GM23248 (cell line): ENCODE measurements at regions not wholly inside any gene's neighbourhood (a gene's known extent, or its start where the extent isn't known, plus 50 kb on each side); places are given as distances from the start of the nearest gene placed in this dataset.

Experiments used
- DNase-seq: peaks from one replicate; pipeline ENCODE4 v3.0.0-alpha.2; 2015
- H2AFZ ChIP-seq: fragments of 200-600 bp; sonication (generic); 2 replicates; pipeline ENCODE4 v1.6.1; 2016; ENCODE audit warnings: antibody characterized with exemption
- H3F3A ChIP-seq: fragments of 200-600 bp; sonication (generic); 2 replicates; pipeline ENCODE4 v1.6.1; 2016; ENCODE audit warnings: mild to moderate bottlenecking, antibody characterized with exemption, mixed run types; ENCODE audit not compliant: insufficient read depth
- H3K27ac ChIP-seq: fragments of 200-600 bp; sonication (generic); 2 replicates; pipeline ENCODE4 v1.5.1; 2016; ENCODE audit warnings: mild to moderate bottlenecking
- H3K27me3 ChIP-seq: fragments of 200-600 bp; sonication (generic); replicated peaks from 2 replicates; pipeline ENCODE4 v1.6.1; 2016; ENCODE audit warnings: mild to moderate bottlenecking; ENCODE audit not compliant: insufficient read depth
- H3K36me3 ChIP-seq: fragments of 200-600 bp; sonication (generic); 2 replicates; pipeline ENCODE4 v1.6.1; 2016; ENCODE audit warnings: low read depth, mild to moderate bottlenecking
- H3K4me1 ChIP-seq: fragments of 200-600 bp; sonication (generic); 2 replicates; pipeline ENCODE4 v1.6.1; 2016; ENCODE audit warnings: mild to moderate bottlenecking; ENCODE audit not compliant: insufficient read depth
- H3K4me2 ChIP-seq: fragments of 200-600 bp; sonication (generic); one replicate; pipeline ENCODE4 v1.6.1; 2016; ENCODE audit warnings: mild to moderate bottlenecking; ENCODE audit not compliant: unreplicated experiment
- H3K4me3 ChIP-seq: fragments of 200-600 bp; sonication (generic); 2 replicates; pipeline ENCODE4 v1.5.1; 2016; ENCODE audit warnings: mild to moderate bottlenecking
- H3K79me2 ChIP-seq: fragments of 200-600 bp; sonication (generic); 2 replicates; pipeline ENCODE4 v1.6.1; 2016; ENCODE audit warnings: mild to moderate bottlenecking; ENCODE audit not compliant: insufficient read depth
- H3K9ac ChIP-seq: fragments of 200-600 bp; sonication (generic); 2 replicates; pipeline ENCODE4 v1.6.1; 2016; ENCODE audit warnings: mild to moderate bottlenecking
- H3K9me2 ChIP-seq: fragments of 200-600 bp; sonication (generic); 2 replicates; pipeline ENCODE4 v1.6.1; 2016; ENCODE audit warnings: mixed run types, mild to moderate bottlenecking, moderate library complexity; ENCODE audit not compliant: insufficient read depth
- H3K9me3 ChIP-seq: fragments of 200-600 bp; sonication (generic); one replicate; pipeline ENCODE4 v1.6.1; 2017; ENCODE audit warnings: low read depth
- H4K20me1 ChIP-seq: fragments of 200-600 bp; sonication (generic); 2 replicates; pipeline ENCODE4 v1.6.0; 2016; ENCODE audit not compliant: insufficient read depth
- EZH2 ChIP-seq: fragments of 200-600 bp; sonication (generic); IDR thresholded peaks from 2 replicates; pipeline ENCODE4 v1.6.1; 2018; ENCODE audit warnings: antibody characterized with exemption, mild to moderate bottlenecking; ENCODE audit not compliant: insufficient read depth, poor library complexity, severe bottlenecking
- EZH2phosphoT487 ChIP-seq: fragments of 200-600 bp; sonication (generic); IDR thresholded peaks from 2 replicates; pipeline ENCODE4 v1.6.1; 2018; ENCODE audit warnings: antibody characterized with exemption, moderate library complexity, mild to moderate bottlenecking, low read depth; ENCODE audit not compliant: insufficient read depth
- WGBS, 2 experiments: methylation state at CpG; one replicate each; pipeline ENCODE4 v1.1.6; 2015 to 2017; ENCODE audit warnings: low lambda C conversion rate in 2 of 2, low coverage in 1 of 2; ENCODE audit errors: missing lambda C conversion rate in 2 of 2; 5-methylcytosine and 5-hydroxymethylcytosine counted together
- in situ Hi-C: fragments of 300-500 bp; cut with MboI; formaldehyde crosslinking; loops from 2 replicates; pipeline ENCODE4 v1.15.0; 2020

- H3K4me1 ChIP-seq = no peaks in the 10 kb centered on the region
- in situ Hi-C loops = no loop called here
- no peak overlapping the region for H3K4me3 ChIP-seq
- no peaks in the 10 kb centered on the region for H3K79me2 ChIP-seq
- no peaks in the 10 kb centered on the region for H3K9me2 ChIP-seq
- no peaks in the 10 kb centered on the region for H3K36me3 ChIP-seq
- WGBS, 2 experiments = 24 to 25% methylated on average over 6 of the region's 6 CpGs
- no peak overlapping the region for H3K9ac ChIP-seq
- no peaks in the 10 kb centered on the region for H4K20me1 ChIP-seq
- H3F3A ChIP-seq = no peaks in the 10 kb centered on the region
- H3K9me3 ChIP-seq = no peaks in the 10 kb centered on the region
- no peaks in the 10 kb centered on the region for H3K27me3 ChIP-seq
- H3K4me2 ChIP-seq = no peak overlapping the region
- TF ChIP-seq EZH2phosphoT487 (no peak), EZH2 (no peak)
- H2AFZ ChIP-seq = no peak overlapping the region
- no peak overlapping the region for H3K27ac ChIP-seq
- DNase-seq = no peak
Measured at GRCh38 chr4:132230025-132230424, 919.1 kb upstream of the PCDH10 start.

- H3K4me3 ChIP-seq = no peak overlapping the region
- 3 to 4% methylated on average over 1 of the region's 1 CpG for WGBS, 2 experiments
- H3K79me2 ChIP-seq = no peaks in the 10 kb centered on the region
- H3K9ac ChIP-seq = no peak overlapping the region
- in situ Hi-C loops = no loop called here
- no peak for DNase-seq
- H3K9me3 ChIP-seq = no peaks in the 10 kb centered on the region
- no peak overlapping the region for H2AFZ ChIP-seq
- no peaks in the 10 kb centered on the region for H3K36me3 ChIP-seq
- no peaks in the 10 kb centered on the region for H3K4me1 ChIP-seq
- no peak overlapping the region for H3K27ac ChIP-seq
- no peaks in the 10 kb centered on the region for H3K27me3 ChIP-seq
- no peak overlapping the region for H3K4me2 ChIP-seq
- no peaks in the 10 kb centered on the region for H3K9me2 ChIP-seq
- TF ChIP-seq EZH2phosphoT487 = no peak
- no peak for TF ChIP-seq EZH2
- H3F3A ChIP-seq = no peaks in the 10 kb centered on the region
- H4K20me1 ChIP-seq = no peaks in the 10 kb centered on the region
Measured at GRCh38 chr4:132238697-132239096, 910.4 kb upstream of the PCDH10 start.

GRCh38 chr4:132240081-132240480, 909.0 kb upstream of the PCDH10 start:
- Histone ChIP-seq H3K27me3 (no peaks in the 10 kb centered on the region), H3K27ac (no peak overlapping the region), H2AFZ (no peak overlapping the region), H3K9ac (no peak overlapping the region), H3K4me1 (no peaks in the 10 kb centered on the region), H3K9me2 (no peaks in the 10 kb centered on the region), H4K20me1 (no peaks in the 10 kb centered on the region), H3K4me3 (no peak overlapping the region), H3K4me2 (no peak overlapping the region), H3K36me3 (no peaks in the 10 kb centered on the region), H3K79me2 (no peaks in the 10 kb centered on the region), H3K9me3 (no peaks in the 10 kb centered on the region), H3F3A (no peaks in the 10 kb centered on the region)
- in situ Hi-C loops = no loop called here
- DNase-seq = no peak
- WGBS, 2 experiments = 11 to 15% methylated on average over 4 of the region's 4 CpGs
- no peak for TF ChIP-seq EZH2phosphoT487
- no peak for TF ChIP-seq EZH2

- Histone ChIP-seq H3K9me2 (no peaks in the 10 kb centered on the region), H3K4me2 (no peak overlapping the region), H2AFZ (no peak overlapping the region), H3K27me3 (no peaks in the 10 kb centered on the region), H3K36me3 (no peaks in the 10 kb centered on the region), H3F3A (no peaks in the 10 kb centered on the region), H3K9ac (no peak overlapping the region), H3K4me1 (no peaks in the 10 kb centered on the region), H4K20me1 (no peaks in the 10 kb centered on the region), H3K9me3 (no peaks in the 10 kb centered on the region), H3K4me3 (no peak overlapping the region), H3K79me2 (no peaks in the 10 kb centered on the region), H3K27ac (no peak overlapping the region)
- no peak for DNase-seq
- 12 to 15% methylated on average over 3 of the region's 3 CpGs for WGBS, 2 experiments
- TF ChIP-seq EZH2 (no peak), EZH2phosphoT487 (no peak)
- in situ Hi-C loops = no loop called here
Measured at GRCh38 chr4:132245319-132245718, 903.8 kb upstream of the PCDH10 start.

GRCh38 chr4:132264176-132264575, 884.9 kb upstream of the PCDH10 start:
- no peaks in the 10 kb centered on the region for H3K9me2 ChIP-seq
- H3K4me3 ChIP-seq = no peak overlapping the region
- no peaks in the 10 kb centered on the region for H3K4me1 ChIP-seq
- DNase-seq = no peak
- no peaks in the 10 kb centered on the region for H3K79me2 ChIP-seq
- no peaks in the 10 kb centered on the region for H3K36me3 ChIP-seq
- no peaks in the 10 kb centered on the region for H3K27me3 ChIP-seq
- in situ Hi-C loops = no loop called here
- no peak overlapping the region for H3K27ac ChIP-seq
- H3K9ac ChIP-seq = no peak overlapping the region
- no peaks in the 10 kb centered on the region for H4K20me1 ChIP-seq
- no peaks in the 10 kb centered on the region for H3F3A ChIP-seq
- H3K9me3 ChIP-seq = no peaks in the 10 kb centered on the region
- H2AFZ ChIP-seq = no peak overlapping the region
- no peak overlapping the region for H3K4me2 ChIP-seq
- TF ChIP-seq EZH2 (no peak), EZH2phosphoT487 (no peak)
